ENCODE measurements at regions not wholly inside any gene's neighbourhood (a gene's known extent, or its start where the extent isn't known, plus 50 kb on each side); places are given as distances from the start of the nearest gene placed in this dataset.

- Histone ChIP-seq H3K27me3 (no peaks in the 10 kb centered on the region), H3K9me3 (no peaks in the 10 kb centered on the region), H3K4me1 (no peaks in the 10 kb centered on the region), H3K27ac (no peak overlapping the region), H3K36me3 (no peaks in the 10 kb centered on the region), H3K4me3 (no peak overlapping the region)
- ATAC-seq (no peak), DNase-seq (no peak)
- intact Hi-C loops (cut with DNase I): no loop called here
- no peak for TF ChIP-seq CTCF (IDR thresholded peaks at IDR 0.05)
Observed at GRCh38 chr5:82596451-82596850, 318.3 kb upstream of the RPS23 start.

- Histone ChIP-seq H3K9me3 (peaks cover 0 to 10% of the 10 kb centered on the region in 2 donors), H3K27ac (no peak overlapping the region), H3K36me3 (no peaks in the 10 kb centered on the region), H3K4me1 (no peaks in the 10 kb centered on the region), H3K27me3 (no peaks in the 10 kb centered on the region), H3K4me3 (no peak overlapping the region)
- DNase-seq (no peak), ATAC-seq (no peak)
- no peak for TF ChIP-seq CTCF (IDR thresholded peaks at IDR 0.05)
- intact Hi-C loops (cut with DNase I): no loop called here
Observed at GRCh38 chr5:82595113-82595512, 317.0 kb upstream of the RPS23 start.

GRCh38 chr5:82594097-82594496, 315.9 kb upstream of the RPS23 start:
- H3K27ac ChIP-seq: no peak overlapping the region
- no peak for TF ChIP-seq CTCF (IDR thresholded peaks at IDR 0.05)
- H3K4me1 ChIP-seq: no peaks in the 10 kb centered on the region
- ATAC-seq: no peak
- H3K27me3 ChIP-seq: no peaks in the 10 kb centered on the region
- no peak overlapping the region for H3K4me3 ChIP-seq
- no peaks in the 10 kb centered on the region for H3K36me3 ChIP-seq
- peaks cover 0 to 11% of the 10 kb centered on the region in 2 donors for H3K9me3 ChIP-seq
- intact Hi-C loops (cut with DNase I): no loop called here
- no peak for DNase-seq

- no peak for DNase-seq
- Histone ChIP-seq H3K27me3 (no peaks in the 10 kb centered on the region), H3K9me3 (peaks cover 0 to 11% of the 10 kb centered on the region in 2 donors), H3K4me3 (no peak overlapping the region), H3K4me1 (no peaks in the 10 kb centered on the region), H3K36me3 (no peaks in the 10 kb centered on the region), H3K27ac (no peak overlapping the region)
- peak; percentile 48 for ATAC-seq
- no peak for TF ChIP-seq CTCF (IDR thresholded peaks at IDR 0.05)
- intact Hi-C loops (cut with DNase I): no loop called here
Observed at GRCh38 chr5:82593481-82593880, 315.3 kb upstream of the RPS23 start.

- Histone ChIP-seq H3K36me3 (no peaks in the 10 kb centered on the region), H3K9me3 (peaks cover 0 to 11% of the 10 kb centered on the region in 2 donors), H3K4me1 (no peaks in the 10 kb centered on the region), H3K27me3 (no peaks in the 10 kb centered on the region), H3K4me3 (no peak overlapping the region), H3K27ac (no peak overlapping the region)
- TF ChIP-seq CTCF (IDR thresholded peaks at IDR 0.05): no peak
- DNase-seq (no peak), ATAC-seq (no peak)
- intact Hi-C loops (cut with DNase I): no loop called here
Observed at GRCh38 chr5:82591021-82591515, 312.9 kb upstream of the RPS23 start.
